Breast epithelium (tissue), 3 donors: ENCODE measurements at regions not wholly inside any gene's neighbourhood (a gene's known extent, or its start where the extent isn't known, plus 50 kb on each side); places are given as distances from the start of the nearest gene placed in this dataset.

Source experiments
- CTCF ChIP-seq, 3 donors: fragments of 450-650 bp; IDR thresholded peaks; one replicate each; pipeline ENCODE4 v1.5.1; 2016 to 2017; ENCODE audit warnings: antibody characterized with exemption in 3 of 3, mild to moderate bottlenecking in 3 of 3, moderate library complexity in 3 of 3
- POLR2A ChIP-seq: fragments of 450-650 bp; IDR thresholded peaks from one replicate; pipeline ENCODE4 v1.6.1; 2016; ENCODE audit warnings: antibody characterized with exemption, mild to moderate bottlenecking, moderate library complexity
- POLR2AphosphoS5 ChIP-seq, 3 donors: sonication (generic); formaldehyde crosslinking; IDR thresholded peaks; one replicate each; pipeline ENCODE4 v1.6.1; 2017; ENCODE audit warnings: antibody characterized with exemption in 3 of 3

DNA sequence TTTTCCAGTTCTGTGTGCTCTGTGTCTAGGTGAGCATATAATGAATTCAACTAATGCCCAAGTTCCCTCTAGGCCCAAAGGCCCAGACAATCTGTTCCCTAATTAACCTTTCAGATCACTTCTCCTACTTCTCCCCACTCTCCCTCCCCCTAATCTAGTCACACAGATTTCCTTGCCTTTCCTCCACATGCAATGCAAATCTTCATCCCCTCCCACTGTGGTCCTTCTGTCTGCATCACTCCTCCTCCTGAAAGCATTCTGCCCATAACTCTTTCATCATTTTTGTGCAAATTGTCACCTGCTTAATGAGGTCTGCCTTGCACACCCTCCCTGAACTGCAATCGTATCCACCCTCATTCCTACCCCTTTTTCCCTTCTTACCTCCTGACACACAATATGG lies 346.6 kb downstream of the FBXO8 start:
- TF ChIP-seq CTCF (IDR thresholded peaks at IDR 0.05) (no peak), POLR2AphosphoS5 (IDR thresholded peaks at IDR 0.05) (no peak), POLR2A (no peak)
